GM21390 (cell line): ENCODE measurements at regions not wholly inside any gene's neighbourhood (a gene's known extent, or its start where the extent isn't known, plus 50 kb on each side); places are given as distances from the start of the nearest gene placed in this dataset.
"Not testable (repeated sequence)": the region's sequence is repeated elsewhere in the genome, so short reads cannot be mapped to it uniquely, and the experiment has no call there.

ENCODE experiments used
- ATAC-seq: cut with Tn5 transposase; IDR thresholded peaks from one replicate; pipeline ENCODE4 v1.9.1; 2021; ENCODE audit not compliant: unreplicated experiment

GRCh38 chr4:145298885-145299284 is 118.5 kb upstream of the OTUD4 start:
- peak; percentile 43 for ATAC-seq

DNA sequence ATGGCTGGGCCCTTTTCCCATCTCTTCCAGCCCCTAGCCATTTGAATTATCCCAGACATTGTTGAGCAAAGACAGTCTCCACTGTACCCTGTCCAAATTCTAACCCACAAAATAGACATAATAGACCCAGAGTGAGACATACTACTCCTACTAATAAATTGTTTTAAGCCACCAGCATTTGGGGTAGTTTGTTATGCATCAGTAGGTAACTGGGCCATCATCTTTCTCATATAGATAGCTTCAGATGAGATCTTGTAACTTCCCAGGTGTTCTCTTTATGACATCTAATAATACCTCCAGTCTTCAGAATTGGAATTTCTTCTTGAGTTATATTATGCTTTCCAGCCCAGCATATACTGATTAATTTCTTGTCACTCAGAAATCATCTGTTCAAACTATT is 117.2 kb upstream of the OTUD4 start:
- no peak for ATAC-seq

DNA sequence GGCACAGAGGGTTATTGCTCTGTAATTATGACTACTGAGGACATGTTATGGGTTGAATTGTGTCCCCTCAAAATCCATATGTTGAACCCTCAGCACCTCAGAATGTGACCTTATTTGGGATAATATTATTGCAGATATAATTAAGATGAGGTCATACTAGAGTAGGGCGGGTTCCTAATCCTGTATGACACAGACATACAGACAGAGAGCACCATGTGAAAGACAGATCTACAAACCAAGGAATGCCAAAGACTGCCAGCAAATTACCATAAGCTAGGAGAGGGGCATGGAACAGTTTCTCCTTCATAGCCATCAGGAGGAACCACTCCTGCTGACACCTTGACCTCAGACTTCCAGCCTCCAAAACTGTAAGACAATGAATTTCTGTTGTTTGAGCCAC is 115.2 kb upstream of the OTUD4 start:
- no peak for ATAC-seq

- no peak for ATAC-seq
These were observed 114.7 kb upstream of the OTUD4 start for GRCh38 chr4:145295122-145295521.

GRCh38 chr4:145293658-145294057 is 113.3 kb upstream of the OTUD4 start:
- no peak for ATAC-seq

DNA sequence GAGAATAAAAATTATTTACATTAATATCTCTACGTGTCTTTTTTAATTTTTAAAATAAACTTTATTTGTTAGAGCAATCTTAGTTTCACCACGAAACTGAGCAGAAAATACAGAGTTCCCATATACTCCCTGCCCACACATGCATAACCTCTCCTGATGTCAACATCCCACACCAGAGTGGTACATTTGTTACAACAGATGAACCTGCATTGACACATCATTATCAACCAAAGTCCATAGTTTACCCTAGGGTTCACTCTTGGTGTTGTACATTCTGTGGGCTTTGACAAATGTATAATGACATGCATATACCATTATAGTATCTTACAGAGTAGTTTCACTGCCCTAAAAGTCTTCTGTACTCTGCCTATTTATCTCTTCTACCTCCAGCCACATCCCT is 110.6 kb upstream of the OTUD4 start:
- no peak for ATAC-seq

GRCh38 chr4:145289403-145290076 is 109.2 kb upstream of the OTUD4 start:
- ATAC-seq, result no peak

- no peak for ATAC-seq
These were observed 107.0 kb upstream of the OTUD4 start for GRCh38 chr4:145287351-145287750.

GRCh38 chr4:145285928-145286327 is 105.5 kb upstream of the OTUD4 start:
- no peak for ATAC-seq

GRCh38 chr4:145283909-145284308 is 103.5 kb upstream of the OTUD4 start:
- no peak for ATAC-seq

- ATAC-seq, result no peak
These were observed 101.6 kb upstream of the OTUD4 start for GRCh38 chr4:145281951-145282350.

DNA sequence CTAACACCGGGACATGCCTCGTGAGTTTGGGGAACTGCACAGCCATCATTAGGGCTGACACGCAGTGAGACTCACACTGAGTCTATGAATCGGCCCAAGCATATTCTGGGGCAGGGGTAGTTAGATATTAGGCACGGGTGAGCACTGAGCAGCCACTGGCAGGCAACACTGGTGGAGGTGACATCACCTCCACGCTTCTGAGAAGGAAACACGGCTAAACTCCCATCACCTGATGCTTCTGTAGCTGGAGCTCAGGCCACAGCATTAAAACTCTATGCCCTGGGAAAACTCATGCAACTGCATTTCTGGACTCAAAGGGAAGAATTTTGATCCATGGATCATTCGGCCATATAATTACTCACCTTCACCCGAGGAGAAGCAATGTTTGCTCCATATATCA is 100.8 kb upstream of the OTUD4 start:
- no peak for ATAC-seq

GRCh38 chr4:145280541-145280940 is 100.2 kb upstream of the OTUD4 start:
- ATAC-seq, result no peak

GRCh38 chr4:145279122-145279960 is 99.0 kb upstream of the OTUD4 start:
- ATAC-seq, result no peak

- no peak for ATAC-seq
These were observed 98.1 kb upstream of the OTUD4 start for GRCh38 chr4:145278341-145279121.

GRCh38 chr4:145277011-145277410 is 96.6 kb upstream of the OTUD4 start:
- ATAC-seq, result no peak

DNA sequence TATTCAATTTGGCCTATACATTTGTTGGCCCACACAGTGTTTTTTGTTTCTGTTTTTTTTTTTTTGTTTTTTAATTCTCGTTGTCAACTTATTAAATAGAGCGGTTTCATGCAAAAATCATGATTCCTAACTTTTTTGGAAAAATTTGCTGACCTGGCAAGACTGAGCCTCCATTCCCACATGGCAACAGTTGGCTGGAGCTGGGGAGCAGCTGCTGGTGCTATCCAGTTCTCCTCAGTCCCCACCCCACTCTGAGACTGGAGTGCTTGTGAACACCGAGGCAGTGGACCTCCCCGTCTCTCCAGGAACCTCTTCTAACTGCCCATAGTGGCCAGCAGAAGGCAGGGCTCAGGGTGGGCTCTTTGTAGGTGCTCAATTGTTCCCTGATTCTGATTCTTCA is 95.7 kb upstream of the OTUD4 start:
- no peak for ATAC-seq

GRCh38 chr4:145271194-145271593 is 90.8 kb upstream of the OTUD4 start:
- no peak for ATAC-seq

- ATAC-seq, result no peak
These were observed 86.5 kb upstream of the OTUD4 start for GRCh38 chr4:145266881-145267280.

GRCh38 chr4:145260091-145260490 is 79.7 kb upstream of the OTUD4 start:
- ATAC-seq, result no peak

GRCh38 chr4:145255311-145255710 is 74.9 kb upstream of the OTUD4 start:
- not testable (repeated sequence) for ATAC-seq

GRCh38 chr4:145252190-145252589 is 71.8 kb upstream of the OTUD4 start:
- no peak for ATAC-seq
